ENCODE measurements at regions not wholly inside any gene's neighbourhood (a gene's known extent, or its start where the extent isn't known, plus 50 kb on each side); places are given as distances from the start of the nearest gene placed in this dataset.

DNA sequence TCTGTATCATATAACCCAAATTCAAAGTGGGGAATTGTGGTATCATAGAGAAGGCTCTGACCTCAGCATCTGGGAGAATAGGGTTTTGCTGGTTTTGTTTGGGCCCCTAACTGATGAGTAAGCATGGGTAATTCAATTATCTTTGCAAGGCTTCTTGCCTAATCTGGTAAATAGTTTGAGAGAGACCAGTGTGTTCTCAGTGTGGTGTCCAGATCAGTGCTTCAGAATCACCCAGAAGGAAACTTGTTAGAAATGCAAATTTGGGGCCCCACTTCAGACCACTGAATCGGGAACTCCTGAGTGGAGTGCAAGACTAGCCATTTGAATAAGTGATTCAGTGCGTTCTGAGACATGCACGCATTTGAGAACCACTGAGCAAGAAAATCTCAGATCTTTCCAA is 282.7 kb downstream of the EPHA4 start:
- no peak for TF ChIP-seq CTCF (conservative IDR thresholded peaks at IDR 0.05; ENCODE audit: low read depth, low read length)
- no peak for DNase-seq (ENCODE audit: low read depth)
- H3K4me3 ChIP-seq (ENCODE audit: low read depth, low read length), result no peak overlapping the region

- no peak for DNase-seq (ENCODE audit: low read depth)
- TF ChIP-seq CTCF (conservative IDR thresholded peaks at IDR 0.05; ENCODE audit: low read depth, low read length), result no peak
- no peak overlapping the region for H3K4me3 ChIP-seq (ENCODE audit: low read depth, low read length)
These were observed 282.3 kb downstream of the EPHA4 start for GRCh38 chr2:221289846-221290245.

DNA sequence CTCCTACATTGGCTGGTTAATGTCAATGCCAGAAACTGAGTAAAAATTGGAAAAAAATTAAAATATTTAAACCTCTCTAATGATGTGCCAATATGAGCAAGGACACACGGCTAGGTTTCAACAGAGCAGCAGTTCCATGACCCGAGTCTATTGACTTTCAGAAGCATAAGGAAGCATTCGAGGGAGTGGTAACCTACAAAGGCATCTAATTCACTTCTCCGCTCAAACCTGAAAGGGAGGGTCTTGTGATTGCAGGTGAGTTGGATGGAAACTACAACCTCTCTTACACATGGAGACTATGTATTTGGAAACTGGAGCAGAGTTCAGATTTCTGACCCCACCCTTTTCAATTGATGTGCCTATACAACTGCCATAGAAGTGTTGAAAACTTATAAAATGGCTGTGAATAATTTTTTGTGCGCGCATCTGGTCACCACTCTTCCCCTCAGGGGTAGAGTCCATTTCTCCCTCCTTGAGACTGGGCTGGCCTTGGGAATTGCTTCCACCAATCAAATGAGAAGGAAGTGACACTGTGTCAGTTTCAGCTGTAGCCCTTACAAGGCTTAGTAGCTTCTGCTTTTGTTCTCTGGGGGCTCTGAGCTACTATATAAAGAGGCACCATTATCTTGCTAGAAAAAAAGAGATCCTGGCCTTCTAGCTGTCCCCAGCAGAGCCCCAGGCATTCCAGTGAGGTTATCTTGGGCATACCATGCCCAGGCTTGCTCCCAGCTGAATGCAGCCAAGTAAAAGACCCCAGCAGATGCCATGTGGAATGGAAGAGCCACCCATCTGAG is 278.0 kb downstream of the EPHA4 start:
- TF ChIP-seq CTCF (conservative IDR thresholded peaks at IDR 0.05; ENCODE audit: low read depth, low read length), result no peak
- DNase-seq (ENCODE audit: low read depth), result no peak
- no peak overlapping the region for H3K4me3 ChIP-seq (ENCODE audit: low read depth, low read length)

DNA sequence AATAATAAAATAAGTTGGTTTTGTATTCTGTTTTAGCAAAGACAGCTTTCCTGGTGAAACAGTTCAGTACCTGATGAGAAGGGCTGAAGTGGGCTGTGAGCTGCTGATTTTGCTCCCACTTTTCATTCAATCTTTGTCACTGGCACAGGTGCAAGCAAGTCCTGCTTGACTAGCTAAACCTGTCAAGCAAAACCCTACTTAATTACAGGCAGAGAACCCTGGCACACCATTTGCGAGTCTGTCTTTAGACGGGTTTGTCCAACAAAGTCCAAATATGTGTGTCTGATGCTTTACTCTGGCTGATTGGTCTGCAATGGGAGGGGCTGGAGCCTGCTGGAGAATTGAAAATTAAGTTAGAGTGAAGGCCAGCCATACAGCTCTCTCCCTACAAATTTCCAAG is 267.2 kb downstream of the EPHA4 start:
- no peak for DNase-seq (ENCODE audit: low read depth)
- H3K4me3 ChIP-seq (ENCODE audit: low read depth, low read length), result no peak overlapping the region
- TF ChIP-seq CTCF (conservative IDR thresholded peaks at IDR 0.05; ENCODE audit: low read depth, low read length), result no peak

- TF ChIP-seq CTCF (conservative IDR thresholded peaks at IDR 0.05; ENCODE audit: low read depth, low read length), result no peak
- no peak for DNase-seq (ENCODE audit: low read depth)
- no peak overlapping the region for H3K4me3 ChIP-seq (ENCODE audit: low read depth, low read length)
These were observed 263.5 kb downstream of the EPHA4 start for GRCh38 chr2:221308507-221309066.

DNA sequence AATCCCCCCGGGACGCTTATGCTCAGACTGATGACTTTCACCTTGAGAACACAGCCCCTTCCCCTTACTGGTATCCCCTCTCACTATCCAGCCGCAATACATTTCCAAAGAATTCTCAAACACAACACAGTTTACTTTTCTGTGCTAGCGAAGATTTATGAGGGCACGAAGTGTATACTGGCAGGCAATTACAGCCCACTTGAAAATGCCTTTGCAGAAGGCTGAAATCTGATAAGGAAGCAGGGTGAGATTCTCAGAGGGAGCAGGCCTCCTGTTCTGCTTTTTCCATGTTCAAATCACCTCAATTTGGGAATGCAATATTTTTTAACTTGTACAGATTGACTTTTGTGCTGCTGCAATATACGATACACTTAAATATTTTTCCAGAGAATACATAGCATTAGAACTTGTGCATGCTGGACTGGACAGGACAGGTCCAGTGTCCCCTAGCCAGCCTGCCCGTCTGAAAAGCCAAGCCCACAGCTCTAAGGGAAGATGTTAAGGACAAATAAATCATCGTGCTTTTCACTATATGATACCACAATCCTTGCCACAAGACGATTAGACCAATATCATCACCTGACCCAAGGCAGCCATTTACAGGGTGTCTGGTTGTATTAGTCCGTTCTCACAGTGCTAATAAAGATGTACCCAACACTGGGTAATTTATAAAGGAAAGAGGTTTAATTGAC is 262.1 kb downstream of the EPHA4 start:
- H3K4me3 ChIP-seq (ENCODE audit: low read depth, low read length), result no peak overlapping the region
- no peak for DNase-seq (ENCODE audit: low read depth)
- TF ChIP-seq CTCF (conservative IDR thresholded peaks at IDR 0.05; ENCODE audit: low read depth, low read length), result no peak

Measured in choroid plexus epithelial cell (primary cell).